ENCODE measurements at regions not wholly inside any gene's neighbourhood (a gene's known extent, or its start where the extent isn't known, plus 50 kb on each side); places are given as distances from the start of the nearest gene placed in this dataset.

DNA sequence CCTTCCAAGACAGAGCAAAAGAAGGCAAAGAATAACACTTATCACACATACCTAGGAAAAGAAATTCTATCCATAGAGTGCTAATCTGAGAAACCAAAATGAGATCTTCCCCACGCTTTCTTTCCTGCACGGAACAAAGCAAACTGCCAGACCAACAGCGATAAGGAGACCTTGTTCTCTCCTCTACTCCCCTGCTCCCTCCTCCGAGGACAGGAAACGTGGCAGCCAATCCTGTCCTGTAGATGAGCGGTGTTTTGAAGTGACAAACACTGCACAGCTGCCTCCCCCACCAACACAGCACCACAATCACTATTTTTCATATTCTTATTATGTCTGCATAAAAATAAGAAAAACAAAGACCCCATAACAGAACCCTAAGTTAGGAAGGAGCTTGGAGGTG, 113.9 kb upstream of the IRS2 start:
- no peak for DNase-seq
- Histone ChIP-seq H4K20me1 (ENCODE audit: control insufficient read depth, insufficient read depth, insufficient read length) (no peaks in the 10 kb centered on the region), H2AK5ac (ENCODE audit: insufficient read length, low read length) (no peak overlapping the region), H3K23me2 (ENCODE audit: insufficient read length, low read depth, low read length, poor library complexity, severe bottlenecking) (no peaks in the 10 kb centered on the region), H3K14ac (ENCODE audit: insufficient read depth, low read length) (no peak overlapping the region), H3K56ac (ENCODE audit: insufficient read length, low read depth, low read length) (no peak overlapping the region), H2BK20ac (ENCODE audit: low read depth, low read length, poor library complexity, severe bottlenecking) (no peak overlapping the region), H2BK12ac (ENCODE audit: insufficient read length, low read depth, low read length) (no peak overlapping the region), H2BK15ac (ENCODE audit: low read depth, low read length) (no peak overlapping the region), H2BK120ac (ENCODE audit: low read depth, low read length, poor library complexity, severe bottlenecking) (no peak overlapping the region), H3K4me1 (ENCODE audit: insufficient read depth, low read length) (no peaks in the 10 kb centered on the region), H4K91ac (ENCODE audit: insufficient read length, low read depth, low read length) (no peak overlapping the region), H3T11ph (ENCODE audit: low read length) (no peak overlapping the region), H3K18ac (ENCODE audit: insufficient read length, low read depth, low read length) (no peak overlapping the region), H3K23ac (ENCODE audit: insufficient read length, low read depth, low read length) (no peak overlapping the region), H3K79me2 (ENCODE audit: insufficient read depth, low read length) (no peaks in the 10 kb centered on the region), H3K27ac (ENCODE audit: insufficient read length, low read depth, low read length) (no peak overlapping the region), H3K4me2 (ENCODE audit: insufficient read depth, insufficient read length, low read length) (peak overlapping the region; percentile 85), H3K27me3 (ENCODE audit: insufficient read depth, low read length) (no peaks in the 10 kb centered on the region), H3K9me3 (ENCODE audit: control insufficient read depth, low read depth, low read length) (no peaks in the 10 kb centered on the region), H2AFZ (ENCODE audit: low read length) (no peak overlapping the region), H3K4ac (ENCODE audit: low read depth, low read length) (no peak overlapping the region), H4K5ac (ENCODE audit: insufficient read length, low read depth, low read length) (no peak overlapping the region), H2BK5ac (ENCODE audit: insufficient read length, low read length) (no peak overlapping the region), H4K8ac (replicated peaks; ENCODE audit: insufficient read length, low read depth, low read length) (no peak overlapping the region), H3K9ac (ENCODE audit: extremely low read depth, insufficient read length, low read length) (no peak overlapping the region), H3K79me1 (ENCODE audit: insufficient read depth, low read depth, low read length, poor library complexity, severe bottlenecking) (no peaks in the 10 kb centered on the region)
- Mint-ChIP-seq H3K27ac (no peak overlapping the region), H3K4me3 (peak overlapping the region; percentile 63 to 73), H3K36me3 (ENCODE audit: insufficient read depth in 1 of 3, low read depth in 3 of 3) (peaks cover 0 to 10% (median 4%) of the 10 kb centered on the region in 3 experiments; a peak in 4 of 7 replicates), H3K4me1 (peaks cover 11 to 13% of the 10 kb centered on the region in 2 experiments), H3K27me3 (ENCODE audit: low read depth) (peaks cover 12% of the 10 kb centered on the region), H3K9me3 (peaks cover 0 to 2% of the 10 kb centered on the region in 2 experiments; a peak in 3 of 5 replicates)
- no CpG with 5 or more reads among the region's 6 CpGs for WGBS (ENCODE audit: extremely low coverage, insufficient read length, low lambda C conversion rate)
- TF ChIP-seq, protein P1, sequence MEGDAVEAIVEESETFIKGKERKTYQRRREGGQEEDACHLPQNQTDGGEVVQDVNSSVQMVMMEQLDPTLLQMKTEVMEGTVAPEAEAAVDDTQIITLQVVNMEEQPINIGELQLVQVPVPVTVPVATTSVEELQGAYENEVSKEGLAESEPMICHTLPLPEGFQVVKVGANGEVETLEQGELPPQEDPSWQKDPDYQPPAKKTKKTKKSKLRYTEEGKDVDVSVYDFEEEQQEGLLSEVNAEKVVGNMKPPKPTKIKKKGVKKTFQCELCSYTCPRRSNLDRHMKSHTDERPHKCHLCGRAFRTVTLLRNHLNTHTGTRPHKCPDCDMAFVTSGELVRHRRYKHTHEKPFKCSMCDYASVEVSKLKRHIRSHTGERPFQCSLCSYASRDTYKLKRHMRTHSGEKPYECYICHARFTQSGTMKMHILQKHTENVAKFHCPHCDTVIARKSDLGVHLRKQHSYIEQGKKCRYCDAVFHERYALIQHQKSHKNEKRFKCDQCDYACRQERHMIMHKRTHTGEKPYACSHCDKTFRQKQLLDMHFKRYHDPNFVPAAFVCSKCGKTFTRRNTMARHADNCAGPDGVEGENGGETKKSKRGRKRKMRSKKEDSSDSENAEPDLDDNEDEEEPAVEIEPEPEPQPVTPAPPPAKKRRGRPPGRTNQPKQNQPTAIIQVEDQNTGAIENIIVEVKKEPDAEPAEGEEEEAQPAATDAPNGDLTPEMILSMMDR (conservative IDR thresholded peaks at IDR 0.05) = no peak
